Stomach (tissue), 4 donors: ENCODE measurements at regions not wholly inside any gene's neighbourhood (a gene's known extent, or its start where the extent isn't known, plus 50 kb on each side); places are given as distances from the start of the nearest gene placed in this dataset.
"Not testable (repeated sequence)": the region's sequence is repeated elsewhere in the genome, so short reads cannot be mapped to it uniquely, and the experiment has no call there.

Experiments used
- POLR2A ChIP-seq, 4 donors: fragments of 450-650 bp; IDR thresholded peaks; one replicate each; pipeline ENCODE4 v1.6.1; 2016; ENCODE audit warnings: antibody characterized with exemption in 4 of 4, control low read depth in 2 of 4, mild to moderate bottlenecking in 1 of 4, moderate library complexity in 1 of 4
- TF ChIP-seq, protein P1 (sequence below), 7 experiments: fragments of 450-650 bp in 4 of 7; fragments of 200-600 bp in 3 of 7; sonication (generic) in 3 of 7; IDR thresholded peaks; one replicate each; pipeline ENCODE4 v1.5.1; 2016 to 2019; ENCODE audit warnings: antibody characterized with exemption in 7 of 7, control low read depth in 2 of 7, mild to moderate bottlenecking in 1 of 7

DNA sequence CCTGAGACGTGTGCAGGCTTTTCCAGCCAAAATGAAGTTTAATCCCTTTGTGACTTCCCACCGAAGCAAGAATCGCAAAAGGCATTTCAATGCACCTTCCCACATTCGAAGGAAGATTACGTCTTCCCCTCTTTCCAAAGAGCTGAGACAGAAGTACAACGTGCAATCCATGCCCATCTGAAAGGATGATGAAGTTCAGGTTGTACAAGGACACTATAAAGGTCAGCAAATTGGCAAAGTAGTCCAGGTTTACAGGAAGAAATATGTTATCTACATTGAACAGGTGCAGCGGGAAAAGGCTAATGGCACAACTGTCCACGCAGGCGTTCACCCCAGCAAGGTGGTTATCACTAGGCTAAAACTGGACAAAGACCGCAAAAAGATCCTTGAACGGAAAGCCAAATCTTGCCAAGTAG, 83.6 kb upstream of the PPP2R5C start:
- TF ChIP-seq, protein P1, sequence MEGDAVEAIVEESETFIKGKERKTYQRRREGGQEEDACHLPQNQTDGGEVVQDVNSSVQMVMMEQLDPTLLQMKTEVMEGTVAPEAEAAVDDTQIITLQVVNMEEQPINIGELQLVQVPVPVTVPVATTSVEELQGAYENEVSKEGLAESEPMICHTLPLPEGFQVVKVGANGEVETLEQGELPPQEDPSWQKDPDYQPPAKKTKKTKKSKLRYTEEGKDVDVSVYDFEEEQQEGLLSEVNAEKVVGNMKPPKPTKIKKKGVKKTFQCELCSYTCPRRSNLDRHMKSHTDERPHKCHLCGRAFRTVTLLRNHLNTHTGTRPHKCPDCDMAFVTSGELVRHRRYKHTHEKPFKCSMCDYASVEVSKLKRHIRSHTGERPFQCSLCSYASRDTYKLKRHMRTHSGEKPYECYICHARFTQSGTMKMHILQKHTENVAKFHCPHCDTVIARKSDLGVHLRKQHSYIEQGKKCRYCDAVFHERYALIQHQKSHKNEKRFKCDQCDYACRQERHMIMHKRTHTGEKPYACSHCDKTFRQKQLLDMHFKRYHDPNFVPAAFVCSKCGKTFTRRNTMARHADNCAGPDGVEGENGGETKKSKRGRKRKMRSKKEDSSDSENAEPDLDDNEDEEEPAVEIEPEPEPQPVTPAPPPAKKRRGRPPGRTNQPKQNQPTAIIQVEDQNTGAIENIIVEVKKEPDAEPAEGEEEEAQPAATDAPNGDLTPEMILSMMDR (IDR thresholded peaks at IDR 0.05): not testable (repeated sequence)
- TF ChIP-seq POLR2A (IDR thresholded peaks at IDR 0.05): not testable (repeated sequence)
